Peyer's patch (tissue), 2 donors: ENCODE measurements at regions not wholly inside any gene's neighbourhood (a gene's known extent, or its start where the extent isn't known, plus 50 kb on each side); places are given as distances from the start of the nearest gene placed in this dataset.

Source experiments
- small RNA-seq, 2 donors: library from RNA; depleted of rRNA; stranded (forward); fragments of <200 nt; gene quantifications; one replicate each; pipeline ENCODE3, GENCODE V24; 2016

Small RNA genes in the stretch of these regions (small RNA-seq; reads per million reads assigned to genes)
- gene RF00026 (0 reads per million in 2 donors), gene RNU6-1168P (0 reads per million in 2 donors)
